ENCODE measurements at regions not wholly inside any gene's neighbourhood (a gene's known extent, or its start where the extent isn't known, plus 50 kb on each side); places are given as distances from the start of the nearest gene placed in this dataset.

DNA sequence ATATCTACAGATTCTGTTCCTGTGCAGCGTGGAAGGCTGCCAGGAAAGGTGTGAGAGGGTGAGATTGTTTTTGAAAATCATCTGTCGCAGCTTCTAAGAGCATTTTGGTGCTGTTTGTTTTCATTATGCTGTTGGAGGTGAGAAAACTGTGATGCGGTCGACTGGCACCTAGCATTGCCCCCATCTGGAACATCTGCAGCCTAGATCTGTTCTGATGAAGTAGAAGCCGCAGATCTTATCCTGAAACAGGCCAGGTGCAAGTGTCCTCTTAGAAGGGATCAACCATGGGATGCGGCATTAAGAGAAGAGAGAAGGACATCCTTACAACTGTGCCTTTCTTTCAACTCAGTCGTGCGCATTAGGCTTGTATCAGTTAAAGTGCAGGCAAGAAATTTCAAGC lies 167.3 kb downstream of the CDH26 start:
- no peak for DNase-seq
- no peak overlapping the region for H3K4me3 ChIP-seq (ENCODE audit: low read length)
- H3K27me3 ChIP-seq (replicated peaks; ENCODE audit: insufficient read depth, low read length) = no peaks in the 10 kb centered on the region
- no peak overlapping the region for H3K9ac ChIP-seq (ENCODE audit: low read length)
- H3K4me2 ChIP-seq (ENCODE audit: low read depth, low read length) = no peak overlapping the region
- H2AFZ ChIP-seq (ENCODE audit: low read length) = no peak overlapping the region
- TF ChIP-seq EZH2 (optimal IDR thresholded peaks at IDR 0.05; ENCODE audit: low read depth, low read length) (no peak), CTCF (IDR thresholded peaks at IDR 0.05; ENCODE audit: low read length) (no peak), EZH2phosphoT487 (IDR thresholded peaks at IDR 0.05; ENCODE audit: low read length) (no peak)
- H3K9me2 ChIP-seq (replicated peaks; ENCODE audit: insufficient read depth, low read length) = no peaks in the 10 kb centered on the region
- no peaks in the 10 kb centered on the region for H3K9me3 ChIP-seq (replicated peaks; ENCODE audit: insufficient read depth, low read length)
- no peak overlapping the region for H3K27ac ChIP-seq (ENCODE audit: low read length)
- H3F3A ChIP-seq (ENCODE audit: insufficient read depth, low read length) = no peaks in the 10 kb centered on the region
- no peaks in the 10 kb centered on the region for H4K20me1 ChIP-seq (ENCODE audit: insufficient read depth, low read length)
- no peaks in the 10 kb centered on the region for H3K79me2 ChIP-seq (ENCODE audit: low read length)
- H3K4me1 ChIP-seq (ENCODE audit: low read length) = no peaks in the 10 kb centered on the region
- H3K36me3 ChIP-seq (replicated peaks; ENCODE audit: insufficient read depth, low read length) = no peaks in the 10 kb centered on the region

DNA sequence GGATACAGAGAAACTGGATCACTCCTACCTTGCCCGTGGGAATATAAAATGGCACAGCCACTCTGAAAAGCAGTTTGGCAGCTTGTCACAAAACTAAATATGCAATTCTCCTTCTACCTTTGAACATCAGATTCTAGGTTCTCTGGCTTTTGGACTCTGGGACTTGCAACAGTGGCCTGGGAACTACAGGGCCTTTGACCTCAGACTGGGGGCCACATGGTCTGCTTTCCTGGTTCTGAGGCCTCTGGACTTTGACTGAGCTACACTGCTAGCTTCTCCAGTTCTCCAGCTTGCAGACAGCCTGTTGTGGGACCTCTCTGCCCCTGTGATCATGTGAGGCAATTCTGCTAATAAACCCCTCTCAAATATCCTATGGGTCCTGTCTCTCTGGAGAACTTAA lies 168.8 kb downstream of the CDH26 start:
- H3K9me2 ChIP-seq (replicated peaks; ENCODE audit: insufficient read depth, low read length) = no peaks in the 10 kb centered on the region
- no peaks in the 10 kb centered on the region for H3K36me3 ChIP-seq (replicated peaks; ENCODE audit: insufficient read depth, low read length)
- H2AFZ ChIP-seq (ENCODE audit: low read length) = no peak overlapping the region
- H3K4me1 ChIP-seq (ENCODE audit: low read length) = no peaks in the 10 kb centered on the region
- no peak for TF ChIP-seq EZH2 (optimal IDR thresholded peaks at IDR 0.05; ENCODE audit: low read depth, low read length)
- no peak for TF ChIP-seq CTCF (IDR thresholded peaks at IDR 0.05; ENCODE audit: low read length)
- TF ChIP-seq EZH2phosphoT487 (IDR thresholded peaks at IDR 0.05; ENCODE audit: low read length) = no peak
- H3K9ac ChIP-seq (ENCODE audit: low read length) = no peak overlapping the region
- no peaks in the 10 kb centered on the region for H3K27me3 ChIP-seq (replicated peaks; ENCODE audit: insufficient read depth, low read length)
- no peak overlapping the region for H3K4me2 ChIP-seq (ENCODE audit: low read depth, low read length)
- no peaks in the 10 kb centered on the region for H3F3A ChIP-seq (ENCODE audit: insufficient read depth, low read length)
- H4K20me1 ChIP-seq (ENCODE audit: insufficient read depth, low read length) = no peaks in the 10 kb centered on the region
- DNase-seq = no peak
- no peaks in the 10 kb centered on the region for H3K79me2 ChIP-seq (ENCODE audit: low read length)
- no peak overlapping the region for H3K27ac ChIP-seq (ENCODE audit: low read length)
- H3K9me3 ChIP-seq (replicated peaks; ENCODE audit: insufficient read depth, low read length) = no peaks in the 10 kb centered on the region
- no peak overlapping the region for H3K4me3 ChIP-seq (ENCODE audit: low read length)

GRCh38 chr20:60131375-60131774 lies 173.2 kb downstream of the CDH26 start:
- H3K79me2 ChIP-seq (ENCODE audit: low read length) = no peaks in the 10 kb centered on the region
- H2AFZ ChIP-seq (ENCODE audit: low read length) = no peak overlapping the region
- H3F3A ChIP-seq (ENCODE audit: insufficient read depth, low read length) = no peaks in the 10 kb centered on the region
- H3K9me3 ChIP-seq (replicated peaks; ENCODE audit: insufficient read depth, low read length) = no peaks in the 10 kb centered on the region
- H3K27me3 ChIP-seq (replicated peaks; ENCODE audit: insufficient read depth, low read length) = no peaks in the 10 kb centered on the region
- H3K36me3 ChIP-seq (replicated peaks; ENCODE audit: insufficient read depth, low read length) = no peaks in the 10 kb centered on the region
- H3K9me2 ChIP-seq (replicated peaks; ENCODE audit: insufficient read depth, low read length) = no peaks in the 10 kb centered on the region
- no peaks in the 10 kb centered on the region for H4K20me1 ChIP-seq (ENCODE audit: insufficient read depth, low read length)
- H3K4me3 ChIP-seq (ENCODE audit: low read length) = no peak overlapping the region
- H3K4me1 ChIP-seq (ENCODE audit: low read length) = no peaks in the 10 kb centered on the region
- H3K4me2 ChIP-seq (ENCODE audit: low read depth, low read length) = no peak overlapping the region
- TF ChIP-seq EZH2phosphoT487 (IDR thresholded peaks at IDR 0.05; ENCODE audit: low read length) (no peak), EZH2 (optimal IDR thresholded peaks at IDR 0.05; ENCODE audit: low read depth, low read length) (no peak), CTCF (IDR thresholded peaks at IDR 0.05; ENCODE audit: low read length) (no peak)
- DNase-seq = no peak
- no peak overlapping the region for H3K9ac ChIP-seq (ENCODE audit: low read length)
- H3K27ac ChIP-seq (ENCODE audit: low read length) = no peak overlapping the region
